ENCODE measurements at regions not wholly inside any gene's neighbourhood (a gene's known extent, or its start where the extent isn't known, plus 50 kb on each side); places are given as distances from the start of the nearest gene placed in this dataset.
"Not testable (repeated sequence)": the region's sequence is repeated elsewhere in the genome, so short reads cannot be mapped to it uniquely, and the experiment has no call there.

GRCh38 chr19:22502766-22503165 is 80.6 kb upstream of the ZNF98 start:
- no peak for TF ChIP-seq CTCF (IDR thresholded peaks at IDR 0.05; ENCODE audit: control insufficient read depth, insufficient read depth, low read depth, low read length, missing control alignments)
- no peak overlapping the region for H3K4me3 ChIP-seq (ENCODE audit: control insufficient read depth, low read depth, low read length)
- no peak for DNase-seq (ENCODE audit: low read depth)

GRCh38 chr19:22498831-22499430 is 76.8 kb upstream of the ZNF98 start:
- not testable (repeated sequence) for H3K4me3 ChIP-seq (ENCODE audit: control insufficient read depth, low read depth, low read length); DNase-seq (ENCODE audit: low read depth)

- H3K4me3 ChIP-seq (ENCODE audit: control insufficient read depth, low read depth, low read length) = no peak overlapping the region
- TF ChIP-seq CTCF (IDR thresholded peaks at IDR 0.05; ENCODE audit: control insufficient read depth, insufficient read depth, low read depth, low read length, missing control alignments) = no peak
- DNase-seq (ENCODE audit: low read depth) = no peak
These were observed 69.6 kb upstream of the ZNF98 start for GRCh38 chr19:22491746-22492145.

- not testable (repeated sequence) for H3K4me3 ChIP-seq (ENCODE audit: control insufficient read depth, low read depth, low read length); DNase-seq (ENCODE audit: low read depth)
These were observed 61.4 kb upstream of the ZNF98 start for GRCh38 chr19:22483514-22483913.

- no peak for DNase-seq (ENCODE audit: low read depth)
- no peak overlapping the region for H3K4me3 ChIP-seq (ENCODE audit: control insufficient read depth, low read depth, low read length)
- TF ChIP-seq CTCF (IDR thresholded peaks at IDR 0.05; ENCODE audit: control insufficient read depth, insufficient read depth, low read depth, low read length, missing control alignments) = no peak
These were observed 50.1 kb upstream of the ZNF98 start for GRCh38 chr19:22472180-22472637.

Measured in AG09309 (cell line).